ENCODE measurements at regions not wholly inside any gene's neighbourhood (a gene's known extent, or its start where the extent isn't known, plus 50 kb on each side); places are given as distances from the start of the nearest gene placed in this dataset.

DNA sequence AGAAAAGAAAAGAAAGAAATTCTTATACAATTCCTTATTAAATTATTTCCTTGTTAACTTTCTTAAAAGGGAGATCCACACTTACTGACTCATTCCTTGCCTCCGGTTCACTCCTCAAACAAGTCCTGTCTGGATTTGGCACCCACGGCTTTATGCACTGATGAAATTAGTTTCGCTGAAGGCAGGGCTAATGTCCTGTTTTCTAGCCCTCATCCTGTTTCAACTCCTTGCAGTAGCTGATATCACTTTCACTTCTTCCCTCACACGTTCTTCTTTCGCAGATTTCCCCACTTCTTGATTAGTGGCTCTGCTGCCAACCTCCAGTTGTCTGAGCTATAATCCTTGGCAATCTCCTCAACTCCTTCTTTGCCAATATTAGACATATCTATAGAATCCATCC, 215.2 kb downstream of the URB2 start:
- no peak for TF ChIP-seq YY1 (IDR thresholded peaks at IDR 0.05; ENCODE audit: insufficient read depth, insufficient read length)
- TF ChIP-seq ZNF274 (IDR thresholded peaks at IDR 0.05; ENCODE audit: low read depth, low read length), result no peak

All from NT2/D1 (cell line).